GM12878 (cell line): ENCODE measurements at regions not wholly inside any gene's neighbourhood (a gene's known extent, or its start where the extent isn't known, plus 50 kb on each side); places are given as distances from the start of the nearest gene placed in this dataset.

Experiments
- BCL11A ChIP-seq: IDR thresholded peaks from 2 replicates; pipeline ENCODE4 v1.6.1; 2011; ENCODE audit warnings: low read depth, low read length
- BMI1 ChIP-seq: fragments of 450-650 bp; IDR thresholded peaks from 2 replicates; pipeline ENCODE4 v1.6.1; 2016; ENCODE audit warnings: mild to moderate bottlenecking, moderate library complexity, borderline replicate concordance
- JUND ChIP-seq: IDR thresholded peaks from 2 replicates; pipeline ENCODE4 v1.6.1; 2012; ENCODE audit warnings: low read depth, mild to moderate bottlenecking, low read length, improper control_type of control experiment, moderate library complexity
- KAT2A ChIP-seq: conservative IDR thresholded peaks from 2 replicates; pipeline ENCODE4 v1.6.1; 2011; ENCODE audit warnings: low read depth, low read length; ENCODE audit not compliant: control insufficient read depth
- NRF1 ChIP-seq: conservative IDR thresholded peaks from 2 replicates; pipeline ENCODE4 v1.6.1; 2011; ENCODE audit warnings: mild to moderate bottlenecking, low read depth, low read length, improper control_type of control experiment
- POLR2AphosphoS5 ChIP-seq: IDR thresholded peaks from 2 replicates; pipeline ENCODE4 v1.6.1; 2011; ENCODE audit warnings: mild to moderate bottlenecking, low read length, inconsistent platforms
- SPI1 ChIP-seq: IDR thresholded peaks from 2 replicates; pipeline ENCODE4 v1.6.1; 2011; ENCODE audit warnings: low read depth, mild to moderate bottlenecking, low read length, moderate library complexity, borderline replicate concordance; ENCODE audit not compliant: insufficient read depth
- TF ChIP-seq, protein P1 (sequence below), 3 experiments: IDR thresholded peaks in 2 of 3; conservative IDR thresholded peaks in 1 of 3; 2 replicates each; pipeline ENCODE4 v1.5.1; 2011; ENCODE audit warnings: low read depth in 3 of 3, low read length in 3 of 3, mild to moderate bottlenecking in 3 of 3, control low read depth in 2 of 3, moderate library complexity in 2 of 3, inconsistent platforms in 1 of 3, mixed read lengths in 1 of 3; ENCODE audit not compliant: control insufficient read depth in 2 of 3, insufficient read depth in 1 of 3; ENCODE audit errors: extremely low read depth in 1 of 3
- TF ChIP-seq, protein P2 (sequence below): fragments of 450-650 bp; IDR thresholded peaks from 2 replicates; pipeline ENCODE4 v1.6.1; 2016; ENCODE audit warnings: mild to moderate bottlenecking, moderate library complexity, borderline replicate concordance
- TF ChIP-seq, protein P3 (sequence below): fragments of 450-650 bp; IDR thresholded peaks from 2 replicates; pipeline ENCODE4 v1.6.1; 2016; ENCODE audit warnings: mild to moderate bottlenecking

DNA sequence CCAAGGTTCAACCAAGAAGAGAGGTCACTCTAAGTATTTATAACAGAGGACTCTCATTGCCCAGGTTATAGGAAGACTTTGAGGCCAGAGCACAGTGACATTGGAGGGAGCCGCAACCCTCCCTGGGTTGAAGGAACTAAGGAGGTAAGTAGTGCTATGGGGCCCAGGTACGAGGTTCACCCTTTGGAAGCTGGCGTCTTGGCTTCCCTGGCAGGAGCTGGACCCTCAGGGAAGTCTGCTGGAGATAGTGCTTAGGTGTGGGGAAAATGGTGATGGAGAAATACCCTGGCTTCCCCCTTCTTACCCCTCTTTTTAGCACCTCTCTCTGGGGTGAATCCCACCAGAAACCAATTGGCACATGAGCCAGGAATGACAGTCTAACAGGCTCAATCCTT is 317.9 kb upstream of the ZNF32 start:
- TF ChIP-seq POLR2AphosphoS5 (no peak), JUND (no peak), BCL11A (no peak), KAT2A (no peak), SPI1 (no peak), BMI1 (no peak), NRF1 (no peak)
- TF ChIP-seq, protein P1, sequence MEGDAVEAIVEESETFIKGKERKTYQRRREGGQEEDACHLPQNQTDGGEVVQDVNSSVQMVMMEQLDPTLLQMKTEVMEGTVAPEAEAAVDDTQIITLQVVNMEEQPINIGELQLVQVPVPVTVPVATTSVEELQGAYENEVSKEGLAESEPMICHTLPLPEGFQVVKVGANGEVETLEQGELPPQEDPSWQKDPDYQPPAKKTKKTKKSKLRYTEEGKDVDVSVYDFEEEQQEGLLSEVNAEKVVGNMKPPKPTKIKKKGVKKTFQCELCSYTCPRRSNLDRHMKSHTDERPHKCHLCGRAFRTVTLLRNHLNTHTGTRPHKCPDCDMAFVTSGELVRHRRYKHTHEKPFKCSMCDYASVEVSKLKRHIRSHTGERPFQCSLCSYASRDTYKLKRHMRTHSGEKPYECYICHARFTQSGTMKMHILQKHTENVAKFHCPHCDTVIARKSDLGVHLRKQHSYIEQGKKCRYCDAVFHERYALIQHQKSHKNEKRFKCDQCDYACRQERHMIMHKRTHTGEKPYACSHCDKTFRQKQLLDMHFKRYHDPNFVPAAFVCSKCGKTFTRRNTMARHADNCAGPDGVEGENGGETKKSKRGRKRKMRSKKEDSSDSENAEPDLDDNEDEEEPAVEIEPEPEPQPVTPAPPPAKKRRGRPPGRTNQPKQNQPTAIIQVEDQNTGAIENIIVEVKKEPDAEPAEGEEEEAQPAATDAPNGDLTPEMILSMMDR (IDR thresholded peaks at IDR 0.05 in 2 of 3, conservative IDR thresholded peaks at IDR 0.05 in 1 of 3; ENCODE audit: control insufficient read depth in 2 of 3, extremely low read depth in 1 of 3, insufficient read depth in 1 of 3, low read depth in 3 of 3, low read length in 3 of 3) = no peak
- TF ChIP-seq, protein P2, sequence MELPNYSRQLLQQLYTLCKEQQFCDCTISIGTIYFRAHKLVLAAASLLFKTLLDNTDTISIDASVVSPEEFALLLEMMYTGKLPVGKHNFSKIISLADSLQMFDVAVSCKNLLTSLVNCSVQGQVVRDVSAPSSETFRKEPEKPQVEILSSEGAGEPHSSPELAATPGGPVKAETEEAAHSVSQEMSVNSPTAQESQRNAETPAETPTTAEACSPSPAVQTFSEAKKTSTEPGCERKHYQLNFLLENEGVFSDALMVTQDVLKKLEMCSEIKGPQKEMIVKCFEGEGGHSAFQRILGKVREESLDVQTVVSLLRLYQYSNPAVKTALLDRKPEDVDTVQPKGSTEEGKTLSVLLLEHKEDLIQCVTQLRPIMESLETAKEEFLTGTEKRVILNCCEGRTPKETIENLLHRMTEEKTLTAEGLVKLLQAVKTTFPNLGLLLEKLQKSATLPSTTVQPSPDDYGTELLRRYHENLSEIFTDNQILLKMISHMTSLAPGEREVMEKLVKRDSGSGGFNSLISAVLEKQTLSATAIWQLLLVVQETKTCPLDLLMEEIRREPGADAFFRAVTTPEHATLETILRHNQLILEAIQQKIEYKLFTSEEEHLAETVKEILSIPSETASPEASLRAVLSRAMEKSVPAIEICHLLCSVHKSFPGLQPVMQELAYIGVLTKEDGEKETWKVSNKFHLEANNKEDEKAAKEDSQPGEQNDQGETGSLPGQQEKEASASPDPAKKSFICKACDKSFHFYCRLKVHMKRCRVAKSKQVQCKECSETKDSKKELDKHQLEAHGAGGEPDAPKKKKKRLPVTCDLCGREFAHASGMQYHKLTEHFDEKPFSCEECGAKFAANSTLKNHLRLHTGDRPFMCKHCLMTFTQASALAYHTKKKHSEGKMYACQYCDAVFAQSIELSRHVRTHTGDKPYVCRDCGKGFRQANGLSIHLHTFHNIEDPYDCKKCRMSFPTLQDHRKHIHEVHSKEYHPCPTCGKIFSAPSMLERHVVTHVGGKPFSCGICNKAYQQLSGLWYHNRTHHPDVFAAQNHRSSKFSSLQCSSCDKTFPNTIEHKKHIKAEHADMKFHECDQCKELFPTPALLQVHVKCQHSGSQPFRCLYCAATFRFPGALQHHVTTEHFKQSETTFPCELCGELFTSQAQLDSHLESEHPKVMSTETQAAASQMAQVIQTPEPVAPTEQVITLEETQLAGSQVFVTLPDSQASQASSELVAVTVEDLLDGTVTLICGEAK = no peak
- TF ChIP-seq, protein P3, sequence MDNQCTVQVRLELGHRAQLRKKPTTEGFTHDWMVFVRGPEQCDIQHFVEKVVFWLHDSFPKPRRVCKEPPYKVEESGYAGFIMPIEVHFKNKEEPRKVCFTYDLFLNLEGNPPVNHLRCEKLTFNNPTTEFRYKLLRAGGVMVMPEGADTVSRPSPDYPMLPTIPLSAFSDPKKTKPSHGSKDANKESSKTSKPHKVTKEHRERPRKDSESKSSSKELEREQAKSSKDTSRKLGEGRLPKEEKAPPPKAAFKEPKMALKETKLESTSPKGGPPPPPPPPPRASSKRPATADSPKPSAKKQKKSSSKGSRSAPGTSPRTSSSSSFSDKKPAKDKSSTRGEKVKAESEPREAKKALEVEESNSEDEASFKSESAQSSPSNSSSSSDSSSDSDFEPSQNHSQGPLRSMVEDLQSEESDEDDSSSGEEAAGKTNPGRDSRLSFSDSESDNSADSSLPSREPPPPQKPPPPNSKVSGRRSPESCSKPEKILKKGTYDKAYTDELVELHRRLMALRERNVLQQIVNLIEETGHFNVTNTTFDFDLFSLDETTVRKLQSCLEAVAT = no peak
